Thymus (tissue), 11 donors: ENCODE measurements at regions not wholly inside any gene's neighbourhood (a gene's known extent, or its start where the extent isn't known, plus 50 kb on each side); places are given as distances from the start of the nearest gene placed in this dataset.

Source experiments
- DNase-seq, 9 donors: peaks; one replicate each; pipeline ENCODE4 v3.0.0-alpha.2; 2013; ENCODE audit warnings: low spot score in 9 of 9, low read depth in 6 of 9, missing footprints in 1 of 9
- H3K27ac ChIP-seq, 2 donors: one replicate each; pipeline ENCODE4 v1.5.1; 2013; ENCODE audit warnings: control low read depth in 1 of 2, low read depth in 1 of 2, low read length in 1 of 2, mild to moderate bottlenecking in 1 of 2, moderate library complexity in 1 of 2
- H3K27me3 ChIP-seq, 2 donors: one replicate each; pipeline ENCODE4 v1.5.1; 2013; ENCODE audit warnings: low read length in 1 of 2; ENCODE audit not compliant: control insufficient read depth in 2 of 2, insufficient read depth in 1 of 2
- H3K36me3 ChIP-seq, 2 donors: one replicate each; pipeline ENCODE4 v1.5.1; 2013; ENCODE audit warnings: low read length in 1 of 2, mild to moderate bottlenecking in 1 of 2, moderate library complexity in 1 of 2; ENCODE audit not compliant: control insufficient read depth in 2 of 2, insufficient read depth in 2 of 2
- H3K4me1 ChIP-seq, 2 donors: one replicate each; pipeline ENCODE4 v1.5.1; 2013; ENCODE audit warnings: low read length in 2 of 2; ENCODE audit not compliant: control insufficient read depth in 2 of 2, insufficient read depth in 2 of 2
- H3K4me3 ChIP-seq, 2 donors: one replicate each; pipeline ENCODE4 v1.5.1; 2013; ENCODE audit warnings: low read length in 2 of 2, control low read depth in 1 of 2, mild to moderate bottlenecking in 1 of 2
- H3K9me3 ChIP-seq, 2 donors: one replicate each; pipeline ENCODE4 v1.5.1; 2013; ENCODE audit warnings: low read length in 1 of 2, mild to moderate bottlenecking in 1 of 2; ENCODE audit not compliant: control insufficient read depth in 2 of 2, insufficient read depth in 1 of 2
- WGBS: extraction: QIAGEN DNeasy Blood & Tissue Kit; methylation state at CpG from one replicate; pipeline ENCODE4 v1.1.7; 2013; 5-methylcytosine and 5-hydroxymethylcytosine counted together
- donor health status: healthy.

DNA sequence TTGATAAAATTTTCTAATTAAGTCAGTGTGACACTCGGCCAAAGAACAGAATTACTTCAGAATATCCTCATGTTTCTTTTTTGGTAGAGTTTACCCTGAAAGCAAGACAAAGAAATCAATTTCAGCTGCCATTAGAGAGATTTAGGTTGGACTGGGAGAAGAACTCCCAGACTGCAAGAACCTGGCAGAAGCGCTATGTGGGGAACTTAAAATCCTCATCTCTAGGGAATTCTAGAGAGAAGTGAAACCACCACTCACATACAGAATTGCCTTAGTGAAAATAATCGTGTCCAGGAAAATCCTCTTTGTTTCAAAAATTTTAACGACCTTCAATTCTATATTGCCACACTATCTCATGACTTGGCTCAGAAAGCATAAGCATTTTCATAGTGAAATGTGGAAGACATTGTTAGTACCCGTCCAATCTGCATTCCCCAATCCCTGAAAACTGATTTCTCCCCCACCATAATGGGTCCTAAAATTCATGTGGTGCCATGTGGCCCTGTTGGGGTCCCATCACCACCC, 297.3 kb upstream of the MEIS1 start:
- Histone ChIP-seq H3K9me3 (no peaks in the 10 kb centered on the region), H3K4me3 (no peak overlapping the region), H3K27ac (no peak overlapping the region), H3K27me3 (no peaks in the 10 kb centered on the region), H3K4me1 (no peaks in the 10 kb centered on the region), H3K36me3 (no peaks in the 10 kb centered on the region)
- WGBS = 93% methylated on average over 5 of the region's 5 CpGs
- DNase-seq = no peak

DNA sequence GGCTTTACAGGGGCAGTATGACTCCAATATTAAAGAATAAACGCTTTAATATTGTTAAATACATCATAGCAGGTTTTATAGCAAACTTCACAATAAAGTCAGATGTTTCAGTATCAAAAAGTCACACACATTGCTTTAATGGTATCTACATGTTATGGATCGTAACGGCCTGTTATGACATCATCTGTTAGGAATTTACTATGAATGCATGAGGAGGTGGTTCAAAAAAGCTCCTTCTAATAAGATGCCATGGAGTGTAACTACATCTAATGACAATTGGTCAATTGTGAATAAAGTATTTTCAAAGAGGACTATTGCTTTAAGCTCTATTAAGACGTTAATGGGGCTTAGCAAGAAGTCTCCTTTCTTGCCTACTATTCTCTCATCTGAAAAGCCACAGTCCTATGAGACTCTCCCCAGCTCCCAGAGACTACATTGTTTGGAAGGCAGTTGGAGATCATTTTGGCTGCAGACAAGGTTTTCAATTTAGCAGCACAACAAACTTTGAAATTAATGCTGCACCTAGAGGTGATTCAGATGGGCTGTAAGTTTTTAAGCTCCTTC, 300.7 kb upstream of the MEIS1 start:
- Histone ChIP-seq H3K9me3 (no peaks in the 10 kb centered on the region), H3K36me3 (no peaks in the 10 kb centered on the region), H3K27me3 (no peaks in the 10 kb centered on the region), H3K27ac (no peak overlapping the region), H3K4me1 (no peaks in the 10 kb centered on the region), H3K4me3 (no peak overlapping the region)
- WGBS = 86% methylated on average over 4 of the region's 4 CpGs
- no peak for DNase-seq

DNA sequence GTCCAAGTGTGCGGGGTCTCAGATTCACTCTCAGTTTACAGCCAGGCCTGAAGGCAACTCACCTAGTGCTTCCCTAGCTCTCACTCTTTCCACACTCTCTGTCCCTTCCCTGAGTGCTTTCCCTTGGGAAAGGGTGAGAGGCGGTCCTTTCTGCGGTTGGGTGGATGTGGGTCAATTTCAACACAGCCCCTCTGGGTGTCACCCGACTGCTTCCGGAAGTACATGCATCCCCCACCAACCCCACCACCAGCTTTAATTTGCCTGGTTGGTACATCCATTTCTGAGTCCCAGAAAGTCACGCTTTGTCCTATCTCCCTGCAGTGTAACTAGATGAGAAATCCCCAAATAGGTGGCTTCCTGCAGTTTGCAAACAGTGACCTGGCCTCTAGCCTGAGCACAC, 307.3 kb upstream of the MEIS1 start:
- DNase-seq = no peak
- 94% methylated on average over 6 of the region's 6 CpGs for WGBS
- H3K36me3 ChIP-seq = no peaks in the 10 kb centered on the region

DNA sequence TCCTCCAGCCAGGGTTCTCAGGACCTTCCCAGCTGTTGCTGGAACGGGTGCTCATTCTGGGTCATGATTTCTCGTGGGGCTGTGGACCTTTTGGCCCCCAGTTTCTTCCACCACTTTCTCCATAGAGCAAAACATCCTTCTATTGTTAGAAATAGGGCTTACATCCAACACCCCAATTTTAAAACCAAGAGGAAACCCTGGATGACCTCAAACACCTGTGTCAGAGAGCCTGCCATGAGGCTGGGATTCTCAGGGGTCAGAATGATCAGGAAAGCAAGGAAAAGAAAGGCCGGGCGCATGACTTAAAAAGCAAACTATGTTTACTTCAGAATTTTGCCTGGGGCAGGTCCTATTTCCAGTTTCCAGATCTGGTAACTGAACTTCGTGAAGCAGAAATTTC, 307.9 kb upstream of the MEIS1 start:
- Histone ChIP-seq H3K36me3 (no peaks in the 10 kb centered on the region), H3K4me3 (no peak overlapping the region), H3K27ac (no peak overlapping the region), H3K4me1 (no peaks in the 10 kb centered on the region), H3K27me3 (no peaks in the 10 kb centered on the region), H3K9me3 (no peaks in the 10 kb centered on the region)
- no peak for DNase-seq
- 91% methylated on average over 5 of the region's 5 CpGs for WGBS

More for the DNA sequence above, 307.3 kb upstream of the MEIS1 start:
- no peaks in the 10 kb centered on the region for H3K9me3 ChIP-seq
- H3K4me3 ChIP-seq = no peak overlapping the region
- no peaks in the 10 kb centered on the region for H3K4me1 ChIP-seq
- no peak overlapping the region for H3K27ac ChIP-seq
- H3K27me3 ChIP-seq = no peaks in the 10 kb centered on the region

DNA sequence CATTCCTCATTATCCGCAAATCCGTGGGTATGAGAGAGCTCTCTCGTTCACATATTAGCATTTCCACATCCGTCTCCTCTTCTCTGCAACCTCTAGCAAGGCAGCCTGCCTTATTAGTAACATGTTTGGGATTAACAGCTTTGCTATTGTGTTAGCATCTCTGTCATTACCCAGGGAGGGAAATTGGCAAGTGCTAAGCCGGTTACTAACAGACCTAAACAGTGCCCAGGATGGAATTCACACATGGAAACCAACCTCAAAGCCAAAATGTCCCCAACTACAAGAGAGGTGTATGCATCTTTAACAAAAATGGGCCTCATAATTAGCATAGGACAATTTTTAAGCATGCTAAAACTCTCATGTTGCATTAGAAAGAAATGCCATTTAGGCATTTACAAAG, 309.0 kb upstream of the MEIS1 start:
- Histone ChIP-seq H3K4me1 (no peaks in the 10 kb centered on the region), H3K9me3 (no peaks in the 10 kb centered on the region), H3K36me3 (no peaks in the 10 kb centered on the region), H3K4me3 (no peak overlapping the region), H3K27ac (no peak overlapping the region), H3K27me3 (no peaks in the 10 kb centered on the region)
- 93% methylated on average over 5 of the region's 5 CpGs for WGBS
- no peak for DNase-seq

DNA sequence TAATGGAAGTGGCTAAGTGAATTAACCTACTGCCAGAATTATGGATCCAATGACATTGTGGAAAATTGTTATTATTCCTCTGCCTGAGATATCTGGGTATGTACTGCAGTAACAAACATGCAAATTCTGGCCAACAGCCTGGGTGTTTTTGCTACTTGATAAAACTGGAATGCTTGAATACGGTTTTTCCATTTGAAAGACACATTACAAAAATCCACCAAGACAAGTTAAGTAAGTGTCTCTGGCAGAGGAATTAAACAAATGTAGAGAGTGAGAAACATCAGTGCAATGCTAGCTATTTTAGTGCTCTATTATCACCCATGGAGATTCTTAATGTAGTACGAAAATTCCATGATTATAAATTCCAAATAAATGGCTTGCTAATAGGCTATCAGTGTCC, 312.4 kb upstream of the MEIS1 start:
- Histone ChIP-seq H3K36me3 (no peaks in the 10 kb centered on the region), H3K4me1 (no peaks in the 10 kb centered on the region), H3K9me3 (no peaks in the 10 kb centered on the region), H3K27ac (no peak overlapping the region), H3K27me3 (no peaks in the 10 kb centered on the region), H3K4me3 (no peak overlapping the region)
- DNase-seq = no peak
- 94% methylated on average over 2 of the region's 2 CpGs for WGBS

DNA sequence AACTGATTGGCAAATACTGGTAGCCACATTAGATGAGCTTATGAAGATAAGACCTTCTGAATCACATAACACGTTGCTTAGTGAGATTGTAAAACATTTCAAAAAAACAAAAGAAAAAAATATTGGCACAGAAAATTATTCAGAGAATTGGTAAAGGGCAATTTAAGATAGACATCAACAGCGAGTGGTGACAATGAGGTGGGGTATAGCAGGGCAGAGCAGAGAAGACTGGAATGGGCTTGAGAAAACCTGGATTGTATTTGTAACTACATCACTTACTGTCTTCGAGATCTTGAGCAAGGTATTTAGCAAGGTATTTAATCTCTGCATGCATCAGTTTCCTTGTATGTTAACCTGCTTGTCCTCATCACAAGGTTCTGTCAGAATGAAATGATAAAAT, 313.0 kb upstream of the MEIS1 start:
- no peaks in the 10 kb centered on the region for H3K27me3 ChIP-seq
- H3K4me3 ChIP-seq = no peak overlapping the region
- no peaks in the 10 kb centered on the region for H3K9me3 ChIP-seq
- no peak for DNase-seq
- no peak overlapping the region for H3K27ac ChIP-seq
- H3K4me1 ChIP-seq = no peaks in the 10 kb centered on the region
- H3K36me3 ChIP-seq = no peaks in the 10 kb centered on the region
- 89% methylated on average over 3 of the region's 3 CpGs for whole genome bisulfite sequencing

DNA sequence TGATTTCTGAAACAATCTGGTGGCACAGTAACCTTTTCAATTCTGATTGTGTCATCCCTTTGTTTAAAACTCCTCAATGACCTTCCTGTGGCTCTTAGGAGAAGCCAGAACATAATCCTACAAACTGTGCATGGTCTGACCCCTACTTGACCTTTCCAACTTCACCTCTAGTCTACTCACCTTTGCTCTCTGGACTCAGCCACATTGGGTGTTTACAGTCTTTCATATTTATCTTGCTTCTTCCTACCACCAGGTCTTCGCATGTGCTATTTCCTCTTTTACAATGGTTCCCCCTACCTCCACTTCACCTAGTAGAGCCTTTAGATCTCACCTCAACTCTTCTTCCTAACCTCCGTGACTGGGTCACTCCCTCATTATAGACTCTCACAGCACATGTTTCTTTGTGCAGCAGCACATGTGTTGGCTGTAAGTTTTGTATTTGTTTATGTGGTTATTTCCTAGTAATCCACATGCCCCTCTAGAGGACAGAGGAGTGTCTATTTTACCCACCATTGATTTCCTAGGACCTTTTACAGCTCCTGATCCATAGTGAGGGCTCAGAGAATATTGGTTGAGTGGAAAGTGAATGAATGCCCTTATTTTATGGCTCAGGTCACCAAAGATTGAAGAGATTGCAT, 320.8 kb upstream of the MEIS1 start:
- Histone ChIP-seq H3K9me3 (no peaks in the 10 kb centered on the region), H3K4me1 (no peaks in the 10 kb centered on the region), H3K36me3 (no peaks in the 10 kb centered on the region), H3K27ac (no peak overlapping the region), H3K4me3 (no peak overlapping the region), H3K27me3 (no peaks in the 10 kb centered on the region)
- no peak for DNase-seq
- WGBS = 92% methylated on average over 2 of the region's 2 CpGs

DNA sequence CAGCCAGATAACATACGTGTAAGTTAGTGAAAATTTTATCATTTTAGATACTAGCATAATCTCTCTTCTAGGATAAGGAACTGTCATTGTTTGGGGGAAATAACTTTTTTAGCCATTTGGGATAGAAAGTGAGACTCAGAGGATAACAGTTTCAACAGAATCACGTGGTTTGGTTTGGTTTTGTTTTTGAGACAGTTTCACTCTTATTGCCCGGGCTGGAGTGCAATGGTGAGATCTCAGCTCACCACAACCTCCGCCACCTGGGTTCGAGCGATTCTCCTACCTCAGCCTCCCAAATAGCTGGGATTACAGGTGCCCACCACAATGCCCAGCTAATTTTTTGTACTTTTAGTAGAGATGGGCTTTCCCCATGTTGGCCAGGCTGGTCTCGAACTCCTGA, 323.2 kb upstream of the MEIS1 start:
- Histone ChIP-seq H3K36me3 (no peaks in the 10 kb centered on the region), H3K27me3 (no peaks in the 10 kb centered on the region), H3K27ac (no peak overlapping the region), H3K4me1 (no peaks in the 10 kb centered on the region), H3K9me3 (no peaks in the 10 kb centered on the region), H3K4me3 (no peak overlapping the region)
- no peak for DNase-seq
- WGBS = 94% methylated on average over 7 of the region's 7 CpGs
